Fibroblast of lung (primary cell): ENCODE measurements at regions not wholly inside any gene's neighbourhood (a gene's known extent, or its start where the extent isn't known, plus 50 kb on each side); places are given as distances from the start of the nearest gene placed in this dataset.

Source experiments
- DNase-seq, 2 donors: peaks; one replicate each; pipeline versions ENCODE4 v3.0.0 to v3.0.0-alpha.2; 2010; ENCODE audit warnings: low read depth in 2 of 2
- H2AFZ ChIP-seq: 2 replicates; pipeline ENCODE4 v1.5.1; 2012; ENCODE audit warnings: low read length, control low read depth, inconsistent platforms
- H3K27ac ChIP-seq: 2 replicates; pipeline ENCODE4 v1.5.1; 2011; ENCODE audit warnings: low read length, control low read depth; ENCODE audit not compliant: insufficient read depth
- H3K27me3 ChIP-seq: 2 replicates; pipeline ENCODE4 v1.5.1; 2011; ENCODE audit warnings: mild to moderate bottlenecking, low read length; ENCODE audit not compliant: control insufficient read depth, insufficient read depth
- H3K36me3 ChIP-seq: 2 replicates; pipeline ENCODE4 v1.5.1; 2011; ENCODE audit warnings: low read length; ENCODE audit not compliant: control insufficient read depth, insufficient read depth
- H3K4me1 ChIP-seq: 2 replicates; pipeline ENCODE4 v1.5.1; 2011; ENCODE audit warnings: low read length; ENCODE audit not compliant: control insufficient read depth, insufficient read depth; ENCODE audit errors: extremely low read depth
- H3K4me2 ChIP-seq: 2 replicates; pipeline ENCODE4 v1.5.1; 2011; ENCODE audit warnings: low read length, control low read depth; ENCODE audit not compliant: insufficient read depth; ENCODE audit errors: extremely low read depth
- H3K4me3 ChIP-seq, 4 experiments: fragments of 200-600 bp in 1 of 4; sonication (generic) in 1 of 4; replicated peaks in 1 of 4; 2 replicates each; pipeline ENCODE4 v1.5.1; 2011 to 2016; ENCODE audit warnings: low read length in 4 of 4, low read depth in 3 of 4, mild to moderate bottlenecking in 3 of 4, control low read depth in 2 of 4, inconsistent platforms in 1 of 4, mixed read lengths in 1 of 4; ENCODE audit not compliant: insufficient read depth in 1 of 4; ENCODE audit errors: control extremely low read depth in 1 of 4
- H3K79me2 ChIP-seq: 2 replicates; pipeline ENCODE4 v1.5.1; 2012; ENCODE audit warnings: mild to moderate bottlenecking, low read length, inconsistent platforms; ENCODE audit not compliant: control insufficient read depth, insufficient read depth
- H3K9ac ChIP-seq: 2 replicates; pipeline ENCODE4 v1.5.1; 2011; ENCODE audit warnings: mild to moderate bottlenecking, low read length, control low read depth; ENCODE audit not compliant: insufficient read depth
- H3K9me3 ChIP-seq: 2 replicates; pipeline ENCODE4 v1.5.1; 2012; ENCODE audit warnings: low read depth, low read length; ENCODE audit not compliant: control insufficient read depth, insufficient read depth
- H4K20me1 ChIP-seq: 2 replicates; pipeline ENCODE4 v1.5.1; 2011; ENCODE audit warnings: low read length; ENCODE audit not compliant: control insufficient read depth, insufficient read depth; ENCODE audit errors: extremely low read depth
- EZH2 ChIP-seq: IDR thresholded peaks from 2 replicates; pipeline ENCODE4 v1.5.1; 2012; ENCODE audit warnings: low read length, control low read depth, mild to moderate bottlenecking; ENCODE audit errors: missing control alignments
- TF ChIP-seq, protein P1 (sequence below), 2 donors: IDR thresholded peaks in 1 of 2; conservative IDR thresholded peaks in 1 of 2; 1 replicate in 1 of 2; 2 replicates in 1 of 2; pipeline ENCODE4 v1.5.1; 2011 to 2012; ENCODE audit warnings: low read length in 2 of 2, control low read depth in 1 of 2, inconsistent platforms in 1 of 2, low read depth in 1 of 2, mild to moderate bottlenecking in 1 of 2

- DNase-seq, result no peak
- Histone ChIP-seq H3K36me3 (no peaks in the 10 kb centered on the region), H3K27ac (no peak overlapping the region), H3K4me1 (no peaks in the 10 kb centered on the region), H3K4me3 (no peak overlapping the region), H3K9me3 (no peaks in the 10 kb centered on the region), H3K9ac (no peak overlapping the region), H2AFZ (no peak overlapping the region), H3K4me2 (no peak overlapping the region), H3K27me3 (no peaks in the 10 kb centered on the region), H4K20me1 (no peaks in the 10 kb centered on the region), H3K79me2 (no peaks in the 10 kb centered on the region)
- TF ChIP-seq, protein P1, sequence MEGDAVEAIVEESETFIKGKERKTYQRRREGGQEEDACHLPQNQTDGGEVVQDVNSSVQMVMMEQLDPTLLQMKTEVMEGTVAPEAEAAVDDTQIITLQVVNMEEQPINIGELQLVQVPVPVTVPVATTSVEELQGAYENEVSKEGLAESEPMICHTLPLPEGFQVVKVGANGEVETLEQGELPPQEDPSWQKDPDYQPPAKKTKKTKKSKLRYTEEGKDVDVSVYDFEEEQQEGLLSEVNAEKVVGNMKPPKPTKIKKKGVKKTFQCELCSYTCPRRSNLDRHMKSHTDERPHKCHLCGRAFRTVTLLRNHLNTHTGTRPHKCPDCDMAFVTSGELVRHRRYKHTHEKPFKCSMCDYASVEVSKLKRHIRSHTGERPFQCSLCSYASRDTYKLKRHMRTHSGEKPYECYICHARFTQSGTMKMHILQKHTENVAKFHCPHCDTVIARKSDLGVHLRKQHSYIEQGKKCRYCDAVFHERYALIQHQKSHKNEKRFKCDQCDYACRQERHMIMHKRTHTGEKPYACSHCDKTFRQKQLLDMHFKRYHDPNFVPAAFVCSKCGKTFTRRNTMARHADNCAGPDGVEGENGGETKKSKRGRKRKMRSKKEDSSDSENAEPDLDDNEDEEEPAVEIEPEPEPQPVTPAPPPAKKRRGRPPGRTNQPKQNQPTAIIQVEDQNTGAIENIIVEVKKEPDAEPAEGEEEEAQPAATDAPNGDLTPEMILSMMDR (conservative IDR thresholded peaks at IDR 0.05 in 1 of 2, IDR thresholded peaks at IDR 0.05 in 1 of 2; ENCODE audit: low read depth in 1 of 2, low read length in 2 of 2), result no peak
- no peak for TF ChIP-seq EZH2
These were observed 1345.3 kb downstream of the FAM181B start for GRCh38 chr11:81388326-81388725.

GRCh38 chr11:81380395-81380794 lies 1353.3 kb downstream of the FAM181B start:
- H3K9me3 ChIP-seq, result no peaks in the 10 kb centered on the region
- no peaks in the 10 kb centered on the region for H3K27me3 ChIP-seq
- no peak overlapping the region for H3K4me2 ChIP-seq
- H3K4me3 ChIP-seq, result no peak overlapping the region
- no peak overlapping the region for H3K9ac ChIP-seq
- DNase-seq, result no peak
- H3K36me3 ChIP-seq, result no peaks in the 10 kb centered on the region
- H3K79me2 ChIP-seq, result no peaks in the 10 kb centered on the region
- H3K4me1 ChIP-seq, result no peaks in the 10 kb centered on the region
- H2AFZ ChIP-seq, result no peak overlapping the region
- no peak for TF ChIP-seq EZH2
- H3K27ac ChIP-seq, result no peak overlapping the region
- H4K20me1 ChIP-seq, result no peaks in the 10 kb centered on the region

DNA sequence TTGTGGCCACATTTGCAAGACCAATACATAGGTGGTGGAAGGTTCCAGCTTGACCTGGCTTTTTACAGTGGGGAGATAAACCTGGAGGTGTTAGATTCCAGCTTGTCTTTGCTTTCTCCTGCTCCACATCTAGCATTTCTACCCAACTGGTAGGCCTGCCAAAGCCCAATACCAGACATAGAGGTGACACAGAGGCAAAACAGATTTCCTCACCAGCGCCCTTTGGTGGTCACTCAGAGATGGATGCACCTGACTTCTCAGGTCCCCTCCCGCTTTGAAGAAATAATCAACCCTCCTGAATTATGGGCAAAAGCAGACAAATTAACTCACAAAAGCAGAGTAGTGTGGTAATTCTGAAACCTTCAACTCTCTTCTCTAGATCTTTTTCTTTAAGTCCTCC lies 1356.2 kb downstream of the FAM181B start:
- no peaks in the 10 kb centered on the region for H3K9me3 ChIP-seq
- no peaks in the 10 kb centered on the region for H3K36me3 ChIP-seq
- H3K4me3 ChIP-seq, result no peak overlapping the region
- H3K4me1 ChIP-seq, result no peaks in the 10 kb centered on the region
- no peaks in the 10 kb centered on the region for H3K79me2 ChIP-seq
- no peaks in the 10 kb centered on the region for H4K20me1 ChIP-seq
- no peak overlapping the region for H3K4me2 ChIP-seq
- TF ChIP-seq, protein P1 (conservative IDR thresholded peaks at IDR 0.05 in 1 of 2, IDR thresholded peaks at IDR 0.05 in 1 of 2; ENCODE audit: low read depth in 1 of 2, low read length in 2 of 2), result no peak
- no peak for TF ChIP-seq EZH2
- H2AFZ ChIP-seq, result no peak overlapping the region
- no peak overlapping the region for H3K27ac ChIP-seq
- H3K9ac ChIP-seq, result no peak overlapping the region
- no peaks in the 10 kb centered on the region for H3K27me3 ChIP-seq
- no peak for DNase-seq
